ENCODE measurements at regions not wholly inside any gene's neighbourhood (a gene's known extent, or its start where the extent isn't known, plus 50 kb on each side); places are given as distances from the start of the nearest gene placed in this dataset.

- whole genome bisulfite sequencing, 2 donors: 69 to 79% methylated on average over 2 of the region's 2 CpGs
- intact Hi-C loops (cut with DNase I; ENCODE audit: low total_unique reads): no loop called here
- no peaks in the 10 kb centered on the region for H3K4me1 ChIP-seq
Measured at GRCh38 chr11:101292661-101293240, 163.1 kb upstream of the PGR start.

GRCh38 chr11:101291279-101291678, 161.7 kb upstream of the PGR start:
- Histone ChIP-seq H3K4me1 (no peaks in the 10 kb centered on the region), H3K4me3 (no peak overlapping the region), H3K36me3 (ENCODE audit: low read depth, missing control alignments) (no peaks in the 10 kb centered on the region), H3K27ac (no peak overlapping the region), H3K9me3 (no peaks in the 10 kb centered on the region), H3K27me3 (no peaks in the 10 kb centered on the region)
- intact Hi-C loops (cut with DNase I; ENCODE audit: low total_unique reads): no loop called here
- no peak for DNase-seq
- WGBS, 2 donors: 62 to 65% methylated on average over 1 of the region's 1 CpG
- TF ChIP-seq POLR2A (IDR thresholded peaks at IDR 0.05): no peak
- TF ChIP-seq CTCF (IDR thresholded peaks at IDR 0.05): no peak

More at GRCh38 chr11:101292661-101293240, 163.1 kb upstream of the PGR start:
- Histone ChIP-seq H3K27ac (no peak overlapping the region), H3K4me3 (no peak overlapping the region), H3K27me3 (no peaks in the 10 kb centered on the region), H3K9me3 (no peaks in the 10 kb centered on the region), H3K36me3 (ENCODE audit: low read depth, missing control alignments) (no peaks in the 10 kb centered on the region)
- DNase-seq: no peak
- TF ChIP-seq POLR2A (IDR thresholded peaks at IDR 0.05): no peak
- no peak for TF ChIP-seq CTCF (IDR thresholded peaks at IDR 0.05)

GRCh38 chr11:101288392-101288791, 158.8 kb upstream of the PGR start:
- intact Hi-C loops (cut with DNase I; ENCODE audit: low total_unique reads): no loop called here

GRCh38 chr11:101279728-101280127, 150.1 kb upstream of the PGR start:
- intact Hi-C loops (cut with DNase I; ENCODE audit: low total_unique reads): no loop called here
- 74 to 86% methylated on average over 1 of the region's 1 CpG for WGBS, 2 donors

More at GRCh38 chr11:101288392-101288791, 158.8 kb upstream of the PGR start:
- Histone ChIP-seq H3K4me1 (no peaks in the 10 kb centered on the region), H3K27me3 (no peaks in the 10 kb centered on the region), H3K4me3 (no peak overlapping the region), H3K9me3 (no peaks in the 10 kb centered on the region), H3K36me3 (ENCODE audit: low read depth, missing control alignments) (no peaks in the 10 kb centered on the region), H3K27ac (no peak overlapping the region)
- WGBS, 2 donors: 56 to 57% methylated on average over 3 of the region's 3 CpGs
- TF ChIP-seq POLR2A (IDR thresholded peaks at IDR 0.05): no peak
- no peak for TF ChIP-seq CTCF (IDR thresholded peaks at IDR 0.05)
- no peak for DNase-seq

More at GRCh38 chr11:101279728-101280127, 150.1 kb upstream of the PGR start:
- H3K9me3 ChIP-seq: no peaks in the 10 kb centered on the region
- no peaks in the 10 kb centered on the region for H3K27me3 ChIP-seq
- H3K27ac ChIP-seq: no peak overlapping the region
- no peaks in the 10 kb centered on the region for H3K4me1 ChIP-seq
- H3K36me3 ChIP-seq (ENCODE audit: low read depth, missing control alignments): no peaks in the 10 kb centered on the region
- no peak overlapping the region for H3K4me3 ChIP-seq
- no peak for TF ChIP-seq CTCF (IDR thresholded peaks at IDR 0.05)
- no peak for TF ChIP-seq POLR2A (IDR thresholded peaks at IDR 0.05)
- no peak for DNase-seq

All from testis (tissue), 2 donors.